Lower leg skin (tissue), 4 donors: ENCODE measurements at regions not wholly inside any gene's neighbourhood (a gene's known extent, or its start where the extent isn't known, plus 50 kb on each side); places are given as distances from the start of the nearest gene placed in this dataset.
A peak's percentile ranks its signal among the peaks of the same experiment; 100 is the strongest.

Experiments used
- DNase-seq, 2 donors: peaks; one replicate each; pipeline ENCODE4 v3.0.0-alpha.2; 2019; ENCODE audit warnings: low spot score in 2 of 2
- H3K4me3 ChIP-seq: fragments of 200-600 bp; sonication (generic); 2 replicates; pipeline ENCODE4 v1.5.1; 2017; ENCODE audit warnings: mild to moderate bottlenecking, low read depth; ENCODE audit not compliant: poor library complexity, severe bottlenecking
- CTCF ChIP-seq, 3 donors: fragments of 450-650 bp; IDR thresholded peaks; one replicate each; pipeline ENCODE4 v1.5.1; 2016; ENCODE audit warnings: antibody characterized with exemption in 3 of 3, mild to moderate bottlenecking in 3 of 3, moderate library complexity in 2 of 3
- POLR2A ChIP-seq, 2 donors: fragments of 450-650 bp; IDR thresholded peaks; one replicate each; pipeline ENCODE4 v1.6.1; 2016 to 2017; ENCODE audit warnings: antibody characterized with exemption in 2 of 2, mild to moderate bottlenecking in 1 of 2, moderate library complexity in 1 of 2
- WGBS, 2 donors: methylation state at CpG; one replicate each; pipeline ENCODE4 v1.1.5; 2018; 5-methylcytosine and 5-hydroxymethylcytosine counted together
- intact Hi-C: fragments of 100-400 bp; cut with DNase I; formaldehyde crosslinking; loops from one replicate; pipeline ENCODE4 v1.15.0; 2023; ENCODE audit warnings: low total_unique reads

- TF ChIP-seq CTCF (IDR thresholded peaks at IDR 0.05): no peak
- TF ChIP-seq POLR2A (IDR thresholded peaks at IDR 0.05): no peak
- DNase-seq: peak in 1 of 2 donors; percentile 81
- intact Hi-C loops: no loop called here
- no peak overlapping the region for H3K4me3 ChIP-seq
- 96 to 98% methylated on average over 4 of the region's 4 CpGs for WGBS, 2 donors
These were observed 162.8 kb downstream of the SMAD6 start for GRCh38 chr15:66864871-66865281.

- H3K4me3 ChIP-seq: no peak overlapping the region
- peak in 1 of 2 donors; percentile 89 for DNase-seq
- intact Hi-C loops: no loop called here
- 83 to 84% methylated on average over 15 of the region's 15 CpGs for WGBS, 2 donors
- TF ChIP-seq CTCF (IDR thresholded peaks at IDR 0.05): no peak
- TF ChIP-seq POLR2A (IDR thresholded peaks at IDR 0.05): no peak
These were observed 163.9 kb downstream of the SMAD6 start for GRCh38 chr15:66865622-66866611.

GRCh38 chr15:66866656-66867055, 164.6 kb downstream of the SMAD6 start:
- no peak for DNase-seq
- H3K4me3 ChIP-seq: no peak overlapping the region
- intact Hi-C loops: no loop called here
- WGBS, 2 donors: 88 to 90% methylated on average over 6 of the region's 6 CpGs
- no peak for TF ChIP-seq POLR2A (IDR thresholded peaks at IDR 0.05)
- TF ChIP-seq CTCF (IDR thresholded peaks at IDR 0.05): no peak

GRCh38 chr15:66868918-66869317, 166.9 kb downstream of the SMAD6 start:
- TF ChIP-seq POLR2A (IDR thresholded peaks at IDR 0.05) (no peak), CTCF (IDR thresholded peaks at IDR 0.05) (no peak)
- no peak overlapping the region for H3K4me3 ChIP-seq
- peak in 1 of 2 donors; percentile 9 for DNase-seq
- WGBS, 2 donors: 39 to 43% methylated on average over 1 of the region's 1 CpG
- intact Hi-C loops: no loop called here

- no peak overlapping the region for H3K4me3 ChIP-seq
- intact Hi-C loops: no loop called here
- DNase-seq: no peak
- TF ChIP-seq POLR2A (IDR thresholded peaks at IDR 0.05) (no peak), CTCF (IDR thresholded peaks at IDR 0.05) (no peak)
These were observed 168.9 kb downstream of the SMAD6 start for GRCh38 chr15:66870880-66871388.
